ENCODE measurements at regions not wholly inside any gene's neighbourhood (a gene's known extent, or its start where the extent isn't known, plus 50 kb on each side); places are given as distances from the start of the nearest gene placed in this dataset.

DNA sequence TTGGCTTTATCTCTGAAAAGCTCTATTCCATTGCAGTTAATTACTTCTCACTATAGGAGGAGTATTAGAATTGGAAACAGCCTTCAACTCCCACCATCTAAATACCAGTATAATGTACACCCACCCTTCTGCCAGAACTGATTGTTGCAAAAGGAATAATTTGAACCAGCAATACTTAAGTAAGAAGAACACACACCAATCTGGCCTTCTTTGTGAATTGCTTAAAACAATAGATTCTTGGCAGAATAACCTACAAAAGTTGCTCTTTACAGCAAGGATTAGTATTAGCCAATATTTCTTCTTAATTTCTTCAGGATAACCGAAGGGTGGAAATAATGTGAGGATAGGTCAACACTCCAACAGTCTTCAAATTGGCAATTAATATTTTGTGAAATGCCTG is 54.9 kb upstream of the ADAMTS5 start:
- ChIA-PET POLR2A (no interaction called here), CTCF (no interaction called here)
- H3K27ac ChIP-seq (ENCODE audit: insufficient read depth, low read depth, low read length): no peak overlapping the region
- DNase-seq (ENCODE audit: low read depth, low spot score): no peak
- H3K4me2 ChIP-seq (ENCODE audit: insufficient read depth, low read length): no peak overlapping the region
- no peaks in the 10 kb centered on the region for H3K36me3 ChIP-seq (ENCODE audit: control insufficient read depth in 2 of 2, extremely low read depth in 1 of 2, insufficient read depth in 2 of 2, low read length in 2 of 2)
- H3K9me3 ChIP-seq (replicated peaks; ENCODE audit: control insufficient read depth, insufficient read depth, low read length): no peaks in the 10 kb centered on the region
- H3K27me3 ChIP-seq (ENCODE audit: control insufficient read depth in 2 of 2, insufficient read depth in 2 of 2, low read length in 2 of 2): no peaks in the 10 kb centered on the region
- no peaks in the 10 kb centered on the region for H3K9me1 ChIP-seq (replicated peaks; ENCODE audit: control insufficient read depth, extremely low read depth, insufficient read depth, low read length)
- FAIRE-seq: no peak
- intact Hi-C loops (cut with micrococcal nuclease) (no loop called here), dilution Hi-C loops (cut with MboI; ENCODE audit: extremely low pct_ligation_motif_present, low sequenced_read_pairs) (no loop called here)
- H3K4me1 ChIP-seq (ENCODE audit: control insufficient read depth, extremely low read depth, insufficient read depth, low read length): no peaks in the 10 kb centered on the region
- no peaks in the 10 kb centered on the region for H4K20me1 ChIP-seq (replicated peaks; ENCODE audit: control insufficient read depth, extremely low read depth, insufficient read depth, low read length)
- TF ChIP-seq JUN (IDR thresholded peaks at IDR 0.05; ENCODE audit: borderline replicate concordance, insufficient read depth, insufficient read length, low read depth): no peak
- no peak for TF ChIP-seq POLR2A (IDR thresholded peaks at IDR 0.05; ENCODE audit: low read depth, low read length)
- H3K9ac ChIP-seq (replicated peaks; ENCODE audit: extremely low read depth, insufficient read depth, low read length): no peak overlapping the region
- no peaks in the 10 kb centered on the region for H3K79me2 ChIP-seq (ENCODE audit: control insufficient read depth, insufficient read depth, low read length)
- H3K4me3 ChIP-seq (replicated peaks in 1 of 3; ENCODE audit: insufficient read depth in 1 of 3, low read depth in 1 of 3, low read length in 3 of 3): no peak overlapping the region
- H2AFZ ChIP-seq (ENCODE audit: low read depth, low read length): no peak overlapping the region
- BruUV-seq (replicated peaks): no TSS peak

DNA sequence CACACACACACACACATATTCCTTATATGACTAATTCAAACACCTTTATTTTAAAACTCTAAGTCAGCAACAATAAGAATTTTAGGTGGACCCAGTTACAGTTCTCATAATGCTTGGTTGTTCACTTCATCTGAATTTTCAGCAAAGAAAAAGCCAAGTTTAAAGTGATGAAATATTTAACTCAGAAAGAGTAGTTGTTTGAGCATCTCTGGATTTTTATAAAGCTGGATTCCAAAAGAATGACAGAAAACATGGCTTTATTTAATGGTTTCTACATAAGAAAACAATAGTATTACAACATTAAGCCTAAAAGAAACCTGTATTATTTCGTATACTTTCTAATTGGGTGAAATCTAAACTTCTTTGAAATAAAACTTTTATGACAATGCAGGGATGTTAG is 54.2 kb upstream of the ADAMTS5 start:
- DNase-seq (ENCODE audit: low read depth, low spot score) (no peak), FAIRE-seq (no peak)
- H3K79me2 ChIP-seq (ENCODE audit: control insufficient read depth, insufficient read depth, low read length): no peaks in the 10 kb centered on the region
- no peaks in the 10 kb centered on the region for H3K9me1 ChIP-seq (replicated peaks; ENCODE audit: control insufficient read depth, extremely low read depth, insufficient read depth, low read length)
- CTCF ChIA-PET: no interaction called here
- intact Hi-C loops (cut with micrococcal nuclease) (no loop called here), dilution Hi-C loops (cut with MboI; ENCODE audit: extremely low pct_ligation_motif_present, low sequenced_read_pairs) (no loop called here)
- no TSS peak for BruUV-seq (replicated peaks)
- TF ChIP-seq GATA2 (IDR thresholded peaks at IDR 0.05; ENCODE audit: insufficient read depth, insufficient read length, low read depth, low read length): no peak
- TF ChIP-seq JUN (IDR thresholded peaks at IDR 0.05; ENCODE audit: borderline replicate concordance, insufficient read depth, insufficient read length, low read depth): no peak
- TF ChIP-seq, protein P1, sequence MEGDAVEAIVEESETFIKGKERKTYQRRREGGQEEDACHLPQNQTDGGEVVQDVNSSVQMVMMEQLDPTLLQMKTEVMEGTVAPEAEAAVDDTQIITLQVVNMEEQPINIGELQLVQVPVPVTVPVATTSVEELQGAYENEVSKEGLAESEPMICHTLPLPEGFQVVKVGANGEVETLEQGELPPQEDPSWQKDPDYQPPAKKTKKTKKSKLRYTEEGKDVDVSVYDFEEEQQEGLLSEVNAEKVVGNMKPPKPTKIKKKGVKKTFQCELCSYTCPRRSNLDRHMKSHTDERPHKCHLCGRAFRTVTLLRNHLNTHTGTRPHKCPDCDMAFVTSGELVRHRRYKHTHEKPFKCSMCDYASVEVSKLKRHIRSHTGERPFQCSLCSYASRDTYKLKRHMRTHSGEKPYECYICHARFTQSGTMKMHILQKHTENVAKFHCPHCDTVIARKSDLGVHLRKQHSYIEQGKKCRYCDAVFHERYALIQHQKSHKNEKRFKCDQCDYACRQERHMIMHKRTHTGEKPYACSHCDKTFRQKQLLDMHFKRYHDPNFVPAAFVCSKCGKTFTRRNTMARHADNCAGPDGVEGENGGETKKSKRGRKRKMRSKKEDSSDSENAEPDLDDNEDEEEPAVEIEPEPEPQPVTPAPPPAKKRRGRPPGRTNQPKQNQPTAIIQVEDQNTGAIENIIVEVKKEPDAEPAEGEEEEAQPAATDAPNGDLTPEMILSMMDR (IDR thresholded peaks at IDR 0.05; ENCODE audit: extremely low read depth in 1 of 2, insufficient read depth in 1 of 2, low read depth in 1 of 2, low read length in 2 of 2): no peak
- TF ChIP-seq FOS (IDR thresholded peaks at IDR 0.05; ENCODE audit: borderline replicate concordance, insufficient read depth, low read length): no peak
- no peak for TF ChIP-seq MYC (IDR thresholded peaks at IDR 0.05; ENCODE audit: low read depth, low read length)
- no peak for TF ChIP-seq EZH2 (IDR thresholded peaks at IDR 0.05; ENCODE audit: borderline replicate concordance, low read depth, low read length, severe bottlenecking)
- TF ChIP-seq POLR2AphosphoS5 (IDR thresholded peaks at IDR 0.05; ENCODE audit: insufficient read depth, low read depth, low read length): no peak
- TF ChIP-seq POLR2A (IDR thresholded peaks at IDR 0.05; ENCODE audit: low read depth, low read length): no peak
- TF ChIP-seq, protein P2, sequence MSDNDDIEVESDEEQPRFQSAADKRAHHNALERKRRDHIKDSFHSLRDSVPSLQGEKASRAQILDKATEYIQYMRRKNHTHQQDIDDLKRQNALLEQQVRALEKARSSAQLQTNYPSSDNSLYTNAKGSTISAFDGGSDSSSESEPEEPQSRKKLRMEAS (IDR thresholded peaks at IDR 0.05; ENCODE audit: insufficient read depth, insufficient read length): no peak
- POLR2A ChIA-PET: no interaction called here
- H3K9me3 ChIP-seq (replicated peaks; ENCODE audit: control insufficient read depth, insufficient read depth, low read length): no peaks in the 10 kb centered on the region
- H3K4me1 ChIP-seq (ENCODE audit: control insufficient read depth, extremely low read depth, insufficient read depth, low read length): no peaks in the 10 kb centered on the region
- no peak overlapping the region for H2AFZ ChIP-seq (ENCODE audit: low read depth, low read length)
- H3K27ac ChIP-seq (ENCODE audit: insufficient read depth, low read depth, low read length): no peak overlapping the region
- no peak overlapping the region for H3K9ac ChIP-seq (replicated peaks; ENCODE audit: extremely low read depth, insufficient read depth, low read length)
- no peaks in the 10 kb centered on the region for H4K20me1 ChIP-seq (replicated peaks; ENCODE audit: control insufficient read depth, extremely low read depth, insufficient read depth, low read length)
- no peak overlapping the region for H3K4me2 ChIP-seq (ENCODE audit: insufficient read depth, low read length)
- H3K4me3 ChIP-seq (replicated peaks in 1 of 3; ENCODE audit: insufficient read depth in 1 of 3, low read depth in 1 of 3, low read length in 3 of 3): no peak overlapping the region
- no peaks in the 10 kb centered on the region for H3K27me3 ChIP-seq (ENCODE audit: control insufficient read depth in 2 of 2, insufficient read depth in 2 of 2, low read length in 2 of 2)
- no peaks in the 10 kb centered on the region for H3K36me3 ChIP-seq (ENCODE audit: control insufficient read depth in 2 of 2, extremely low read depth in 1 of 2, insufficient read depth in 2 of 2, low read length in 2 of 2)
